Activated CD4-positive, alpha-beta T cell treated with anti-CD3 and anti-CD28 coated beads for 36 hours (primary cell): ENCODE measurements at regions not wholly inside any gene's neighbourhood (a gene's known extent, or its start where the extent isn't known, plus 50 kb on each side); places are given as distances from the start of the nearest gene placed in this dataset.

Experiments
- ATAC-seq: fragments of 200-7000 bp; cut with Tn5 transposase; one replicate; pipeline ENCODE4 v1.10.0; 2021; ENCODE audit warnings: mild to moderate bottlenecking, moderate library complexity
- CTCF ChIA-PET: fragments of 350-600 bp; sonication (Branson Sonifier 250); formaldehyde crosslinking; loops from one replicate; lab custom pipeline; 2021; ENCODE audit warnings: antibody characterized with exemption; lab: Charles Lee
- POLR2A ChIA-PET: fragments of 350-600 bp; sonication (Branson Sonifier 250); formaldehyde crosslinking; loops from one replicate; lab custom pipeline; 2021; ENCODE audit warnings: antibody characterized with exemption, inconsistent platforms; lab: Charles Lee
- DNase-seq: peaks from one replicate; pipeline ENCODE4 v3.0.0-alpha.2; 2020
- H3K27ac Mint-ChIP-seq: one replicate; pipeline ENCODE4 v1.8.0; 2021; ENCODE audit warnings: mixed read lengths
- H3K27me3 Mint-ChIP-seq: one replicate; pipeline ENCODE4 v1.8.0; 2021; ENCODE audit warnings: mixed read lengths
- H3K36me3 Mint-ChIP-seq: one replicate; pipeline ENCODE4 v1.8.0; 2021; ENCODE audit warnings: low read depth, mixed read lengths
- H3K4me1 Mint-ChIP-seq: one replicate; pipeline ENCODE4 v1.8.0; 2021; ENCODE audit warnings: mixed read lengths
- H3K4me3 Mint-ChIP-seq: one replicate; pipeline ENCODE4 v1.8.0; 2021; ENCODE audit warnings: mild to moderate bottlenecking, moderate library complexity, mixed read lengths
- H3K9me3 Mint-ChIP-seq: one replicate; pipeline ENCODE4 v1.8.0; 2021; ENCODE audit warnings: low read depth, mixed read lengths
- intact Hi-C, 2 experiments: fragments of 100-400 bp; cut with DNase I in 1 of 2; cut with micrococcal nuclease in 1 of 2; formaldehyde crosslinking; loops; one replicate each; pipeline versions ENCODE4 v1.14.2 to v1.15.1; 2022 to 2024; cut with DNase I, micrococcal nuclease

GRCh38 chrX:82230013-82230412 lies 1028.1 kb downstream of the SH3BGRL start:
- Mint-ChIP-seq H3K36me3 (no peaks in the 10 kb centered on the region), H3K9me3 (no peaks in the 10 kb centered on the region), H3K27ac (no peak overlapping the region), H3K4me3 (no peak overlapping the region), H3K27me3 (no peaks in the 10 kb centered on the region), H3K4me1 (no peaks in the 10 kb centered on the region)
- intact Hi-C loops, result no loop called here
- ChIA-PET CTCF (no interaction called here), POLR2A (no interaction called here)
- ATAC-seq, result no peak
- no peak for DNase-seq

DNA sequence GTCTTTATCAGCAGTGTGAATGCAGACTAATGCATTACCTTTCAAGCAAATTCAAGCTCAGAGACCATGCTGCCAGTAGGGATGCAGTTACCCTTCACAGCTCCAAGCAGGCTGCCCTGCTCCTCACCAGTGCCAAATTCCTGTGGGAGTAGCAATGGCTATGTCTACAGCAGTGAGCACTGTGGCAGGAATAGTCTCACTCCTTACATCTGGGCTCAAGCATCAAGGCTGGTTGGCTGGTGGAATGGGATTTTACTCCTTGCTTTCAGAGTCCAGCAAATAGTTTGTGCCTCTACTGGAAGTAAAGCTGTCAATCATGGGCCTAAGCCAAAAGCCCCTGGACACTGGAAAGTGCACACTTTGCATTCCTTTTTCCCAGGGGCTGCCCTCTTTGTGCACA lies 1030.8 kb downstream of the SH3BGRL start:
- no peak for ATAC-seq
- CTCF ChIA-PET, result no interaction called here
- POLR2A ChIA-PET, result no interaction called here

DNA sequence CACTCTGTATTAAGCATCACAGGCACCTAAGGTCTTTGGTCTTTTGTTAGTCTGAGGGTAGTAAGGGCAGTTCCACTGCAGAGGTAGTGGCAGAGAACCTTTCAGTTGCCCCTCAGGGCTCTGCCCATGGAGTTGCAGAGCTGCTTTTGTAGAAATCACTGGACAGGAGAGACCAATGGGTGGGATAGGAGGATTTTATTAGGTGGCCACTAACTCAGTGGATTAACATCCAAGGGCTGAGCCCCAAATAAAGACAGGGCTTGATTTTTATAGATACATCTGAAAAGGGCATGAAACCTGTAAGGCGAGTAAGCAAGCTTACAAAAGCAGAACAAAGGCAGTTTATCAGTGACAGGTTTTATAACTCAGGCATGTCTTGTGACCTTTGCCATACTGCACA lies 1035.4 kb downstream of the SH3BGRL start:
- Mint-ChIP-seq H3K4me3 (no peak overlapping the region), H3K27ac (no peak overlapping the region), H3K9me3 (peaks cover 4% of the 10 kb centered on the region), H3K27me3 (no peaks in the 10 kb centered on the region), H3K4me1 (no peaks in the 10 kb centered on the region), H3K36me3 (no peaks in the 10 kb centered on the region)
- ATAC-seq, result no peak
- POLR2A ChIA-PET, result no interaction called here
- intact Hi-C loops, result no loop called here
- DNase-seq, result no peak
- CTCF ChIA-PET, result no interaction called here

More for the DNA sequence above, 1030.8 kb downstream of the SH3BGRL start:
- Mint-ChIP-seq H3K4me3 (no peak overlapping the region), H3K36me3 (no peaks in the 10 kb centered on the region), H3K27me3 (no peaks in the 10 kb centered on the region), H3K27ac (no peak overlapping the region), H3K4me1 (no peaks in the 10 kb centered on the region), H3K9me3 (peaks cover 2% of the 10 kb centered on the region)
- DNase-seq, result no peak
- intact Hi-C loops, result no loop called here
